GM21360 (cell line): ENCODE measurements at regions not wholly inside any gene's neighbourhood (a gene's known extent, or its start where the extent isn't known, plus 50 kb on each side); places are given as distances from the start of the nearest gene placed in this dataset.

Experiments
- ATAC-seq: cut with Tn5 transposase; IDR thresholded peaks from one replicate; pipeline ENCODE4 v1.9.1; 2021; ENCODE audit warnings: mild to moderate bottlenecking, moderate library complexity; ENCODE audit not compliant: unreplicated experiment

DNA sequence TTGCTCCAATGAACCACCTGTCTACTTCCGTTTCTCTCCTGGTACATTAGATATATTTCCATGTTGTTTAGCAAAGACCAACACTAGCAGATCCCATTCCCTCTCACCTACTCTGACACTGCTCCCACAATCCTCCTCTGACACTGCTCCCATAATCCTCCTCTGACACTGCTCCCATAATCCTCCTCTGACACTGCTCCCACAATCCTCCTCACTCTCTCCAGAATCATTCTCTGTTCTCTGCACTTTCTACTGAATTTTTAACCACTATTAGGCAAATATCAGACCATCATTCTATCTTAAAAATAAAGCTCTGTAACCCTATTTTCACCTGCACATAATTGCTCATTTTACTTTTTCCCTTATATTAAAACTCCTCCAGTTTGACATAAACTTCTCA is 578.5 kb upstream of the PCDH20 start:
- ATAC-seq: no peak

DNA sequence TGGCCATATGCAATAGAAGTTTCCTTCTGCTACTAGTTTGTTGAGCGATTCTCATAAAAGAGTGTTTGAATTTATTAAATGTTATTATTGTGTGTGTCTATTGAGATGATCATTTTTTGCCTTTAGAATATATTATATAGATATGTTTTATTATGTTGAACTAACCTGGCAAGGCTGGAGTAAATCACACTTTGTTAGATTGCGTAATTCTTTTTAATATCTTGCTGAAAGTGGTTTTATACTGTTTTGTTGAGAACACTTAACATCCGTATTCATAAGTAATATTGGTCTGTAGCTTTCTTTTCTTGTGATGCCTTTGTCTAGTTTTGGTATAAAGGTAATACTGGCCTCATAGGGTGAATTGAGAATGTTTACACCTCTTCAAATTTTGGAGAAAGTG is 574.3 kb upstream of the PCDH20 start:
- no peak for ATAC-seq

DNA sequence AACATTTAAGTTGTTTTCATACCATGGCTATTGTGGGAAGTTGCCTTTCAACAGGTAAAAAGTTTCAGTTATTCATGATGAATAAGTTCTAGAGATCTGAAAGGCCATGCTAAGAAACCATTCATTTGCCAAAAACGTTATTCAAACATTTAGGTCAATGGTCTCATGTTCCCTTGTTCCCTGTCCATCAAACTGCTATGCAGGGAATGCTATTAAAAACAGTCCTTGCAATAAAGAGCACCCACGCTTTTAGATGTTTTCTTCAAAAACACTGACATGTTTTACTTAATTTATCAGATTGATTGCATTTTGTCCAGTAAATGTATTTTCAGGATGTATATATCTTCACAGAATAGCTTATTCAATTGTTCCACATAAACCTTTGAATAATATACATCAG is 573.2 kb upstream of the PCDH20 start:
- ATAC-seq: no peak

DNA sequence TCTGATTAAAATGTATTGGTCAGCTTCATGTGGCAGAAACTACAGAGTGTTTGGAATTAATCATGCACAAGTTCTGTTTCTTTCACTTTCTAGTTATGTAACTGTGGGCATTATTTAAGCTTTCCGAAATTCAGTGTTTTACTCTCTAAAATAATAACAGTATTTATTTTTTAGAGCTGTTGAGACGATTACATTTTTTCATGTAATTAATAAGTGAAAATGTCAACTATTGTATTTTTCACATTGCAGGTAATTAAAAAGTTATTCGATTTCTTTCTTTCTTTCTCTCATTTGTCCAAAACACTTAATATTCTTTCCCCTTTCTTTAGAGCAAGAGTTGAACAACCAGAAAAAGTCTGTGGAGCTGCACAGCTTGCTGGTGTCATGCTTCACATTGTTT is 559.4 kb upstream of the PCDH20 start:
- ATAC-seq: no peak

DNA sequence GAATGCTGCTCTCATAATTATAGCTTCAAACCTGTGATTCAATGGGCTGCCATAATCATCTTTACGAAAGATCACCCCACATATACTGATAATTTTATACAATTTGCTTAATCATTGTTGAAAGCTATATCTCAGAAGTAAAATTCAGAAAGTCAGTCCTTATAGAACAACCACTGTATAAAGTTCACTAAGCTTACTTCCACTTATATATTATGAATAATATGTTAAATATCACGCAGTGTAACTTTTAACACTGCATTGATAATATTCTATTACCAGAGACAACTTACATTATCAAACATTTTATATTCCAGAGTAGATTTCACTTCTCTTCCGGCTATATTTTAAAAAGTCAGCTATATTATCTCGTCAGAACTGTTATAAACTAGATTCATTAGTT is 550.1 kb upstream of the PCDH20 start:
- ATAC-seq: no peak

DNA sequence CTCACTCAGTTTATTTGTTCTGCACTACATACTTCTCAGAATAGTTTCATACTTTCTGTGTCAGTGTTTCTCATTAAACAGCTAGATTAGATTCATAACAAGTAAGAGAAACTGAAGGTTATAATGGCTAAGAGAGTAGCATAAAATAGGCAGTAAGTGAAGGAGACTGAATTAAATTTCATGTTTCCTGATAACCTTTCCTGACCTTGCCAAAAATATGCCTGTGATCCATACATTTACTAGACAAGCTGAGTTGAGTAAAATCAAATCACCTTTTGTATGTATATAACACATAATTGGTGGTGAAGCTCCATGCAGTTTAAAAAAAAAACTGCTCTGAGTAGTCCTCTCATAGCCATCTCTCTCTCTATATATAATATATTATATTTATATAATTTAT is 545.3 kb upstream of the PCDH20 start:
- no peak for ATAC-seq

DNA sequence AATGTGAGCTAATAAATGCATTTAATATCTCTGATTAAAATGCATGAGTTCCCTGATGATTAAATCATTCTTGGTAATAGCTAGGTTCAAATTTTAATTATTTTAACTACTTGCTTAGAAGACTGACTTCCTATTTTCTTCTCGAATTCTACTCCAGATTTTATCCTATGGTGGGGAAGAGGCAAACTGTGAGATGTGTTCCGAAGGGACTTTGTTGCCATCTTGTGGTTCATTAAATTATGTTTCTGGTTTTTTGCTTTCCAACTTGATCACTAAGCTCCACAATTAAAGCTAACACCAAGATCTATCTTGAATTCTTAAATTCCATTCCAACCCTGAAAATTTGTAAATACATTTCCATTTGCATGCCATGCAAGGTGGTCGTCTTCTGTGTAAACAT is 538.4 kb upstream of the PCDH20 start:
- no peak for ATAC-seq

DNA sequence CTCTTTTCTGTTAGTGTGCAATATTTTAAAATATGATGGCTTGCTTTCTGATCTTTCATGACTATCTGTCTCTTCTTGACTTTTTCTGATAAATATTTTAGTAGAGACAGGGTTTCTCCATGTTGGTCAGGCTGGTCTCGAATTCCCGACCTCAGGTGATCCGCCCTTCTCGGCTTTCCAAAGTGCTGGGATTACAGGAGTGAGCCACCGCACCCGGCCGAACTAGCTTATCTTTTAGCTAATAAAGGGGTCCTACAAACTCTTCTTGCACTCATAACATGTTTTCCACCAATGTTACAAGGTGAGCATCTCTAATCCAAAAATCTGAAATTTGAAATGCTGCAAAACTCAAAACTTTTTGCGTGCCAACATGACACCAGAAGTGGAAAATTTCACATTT is 535.2 kb upstream of the PCDH20 start:
- ATAC-seq: no peak

DNA sequence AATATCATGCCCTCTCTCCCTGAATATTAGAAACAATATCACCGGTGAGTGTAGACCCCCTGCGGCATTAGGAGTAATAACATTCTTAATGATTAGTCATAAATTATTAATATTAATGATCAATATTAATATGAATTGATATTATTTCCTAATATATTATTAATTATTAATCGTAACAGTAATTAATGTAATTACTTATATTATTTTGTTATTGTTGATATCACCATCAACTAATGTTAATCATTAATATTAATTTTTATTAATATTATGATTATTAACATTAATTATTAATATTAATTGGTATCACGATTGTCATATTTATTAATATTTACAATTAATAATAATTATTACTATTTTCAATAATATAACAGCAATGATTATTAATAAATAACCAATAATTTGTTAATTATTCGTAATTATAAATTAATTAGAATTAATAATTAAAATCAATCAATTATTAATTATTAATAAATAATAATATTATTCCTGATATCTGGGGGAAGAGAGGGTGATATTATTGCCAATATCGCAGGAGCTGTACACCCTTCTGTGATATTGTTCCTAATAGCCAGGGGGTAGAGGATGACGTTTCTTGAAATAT is 528.8 kb upstream of the PCDH20 start:
- no peak for ATAC-seq

DNA sequence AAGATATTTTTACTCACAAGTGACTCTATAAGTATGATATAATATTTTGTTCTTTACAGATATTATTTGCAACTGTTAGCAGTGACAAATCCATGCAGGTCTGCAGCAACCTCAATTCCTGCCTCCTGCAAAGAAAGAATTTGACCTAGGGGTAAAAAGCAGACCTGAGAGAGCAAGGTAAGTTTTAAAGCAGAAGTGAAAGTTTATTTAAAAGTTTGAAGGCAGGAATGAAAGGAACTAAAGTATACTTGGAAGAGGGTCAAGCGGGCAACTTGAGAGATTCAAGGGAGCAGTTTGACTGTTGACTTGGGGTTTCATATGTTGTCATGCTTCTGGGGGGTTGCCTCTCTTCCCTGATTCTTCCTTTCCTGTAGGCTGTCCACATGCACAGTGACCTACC is 520.1 kb upstream of the PCDH20 start:
- ATAC-seq: no peak

DNA sequence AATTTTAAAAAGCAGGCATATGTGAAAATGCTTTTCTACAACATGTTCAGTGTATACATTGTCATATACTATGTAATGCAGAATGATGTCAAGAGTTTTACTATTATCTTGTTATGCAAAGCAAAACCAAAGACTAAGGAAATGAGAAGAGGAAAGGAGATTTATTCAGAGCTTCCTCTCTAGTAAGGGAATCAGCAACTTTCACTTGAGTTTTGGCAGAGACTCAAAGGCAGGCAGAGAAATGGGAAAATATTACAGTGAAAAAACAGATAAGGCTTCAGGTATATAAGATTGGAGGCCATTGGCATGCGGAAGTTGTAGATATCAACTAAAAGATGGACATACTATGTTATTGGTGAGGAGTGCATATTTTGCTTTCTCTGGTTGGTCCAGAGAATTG is 512.0 kb upstream of the PCDH20 start:
- ATAC-seq: no peak

DNA sequence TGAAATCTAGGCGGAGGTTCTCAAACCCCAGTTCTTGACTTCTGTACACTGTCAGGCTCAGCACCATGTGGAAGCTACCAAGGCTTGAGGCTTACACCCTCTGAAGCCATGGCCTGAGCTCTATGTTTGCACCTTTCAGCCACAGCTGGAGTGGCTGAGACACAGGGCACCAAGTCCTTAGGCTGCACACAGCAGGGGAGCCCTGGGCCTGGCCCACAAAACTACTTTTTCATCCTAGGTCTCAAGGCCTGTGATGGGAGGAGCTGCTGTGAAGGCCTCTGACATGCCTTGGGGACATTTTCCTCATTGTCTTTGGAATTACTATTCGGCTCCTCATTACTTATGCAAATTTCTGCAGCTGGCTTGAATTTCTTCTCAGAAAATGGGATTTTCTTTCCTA is 503.2 kb upstream of the PCDH20 start:
- no peak for ATAC-seq

DNA sequence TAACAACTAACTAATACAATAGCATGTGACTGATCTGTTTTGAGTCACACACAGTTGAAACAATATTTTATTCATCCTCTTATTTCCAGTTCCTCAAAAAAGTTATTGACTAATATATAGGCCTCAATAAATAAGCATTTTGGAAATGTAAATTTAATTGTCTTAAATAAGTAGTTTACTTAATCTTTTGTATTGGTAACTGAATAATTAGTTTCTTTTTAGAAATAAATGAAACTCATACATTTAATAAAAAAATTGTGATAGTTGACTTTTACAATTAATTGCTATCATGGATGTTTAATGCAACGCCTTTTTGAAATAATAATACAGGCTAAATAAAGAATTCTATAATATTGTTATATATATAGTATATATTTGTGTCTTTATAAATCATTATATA is 500.8 kb upstream of the PCDH20 start:
- ATAC-seq: no peak

DNA sequence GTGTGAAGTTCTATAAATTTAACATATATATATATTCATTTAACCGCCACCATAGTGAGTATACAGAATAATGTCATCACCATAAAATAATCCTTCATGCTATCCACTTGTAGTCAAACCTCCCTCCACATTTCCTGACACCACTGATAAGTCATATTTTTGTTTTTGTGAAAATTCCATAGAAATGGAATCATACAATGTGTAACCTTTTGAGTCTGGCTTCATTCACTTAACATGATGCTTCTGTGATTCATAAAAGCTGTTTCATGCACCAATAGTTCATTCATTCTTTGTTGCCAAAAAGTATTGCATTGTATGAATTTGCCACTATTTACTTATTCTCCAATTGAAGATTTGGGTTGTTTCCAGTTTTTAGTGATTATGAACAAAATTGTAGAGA is 497.5 kb upstream of the PCDH20 start:
- ATAC-seq: no peak

DNA sequence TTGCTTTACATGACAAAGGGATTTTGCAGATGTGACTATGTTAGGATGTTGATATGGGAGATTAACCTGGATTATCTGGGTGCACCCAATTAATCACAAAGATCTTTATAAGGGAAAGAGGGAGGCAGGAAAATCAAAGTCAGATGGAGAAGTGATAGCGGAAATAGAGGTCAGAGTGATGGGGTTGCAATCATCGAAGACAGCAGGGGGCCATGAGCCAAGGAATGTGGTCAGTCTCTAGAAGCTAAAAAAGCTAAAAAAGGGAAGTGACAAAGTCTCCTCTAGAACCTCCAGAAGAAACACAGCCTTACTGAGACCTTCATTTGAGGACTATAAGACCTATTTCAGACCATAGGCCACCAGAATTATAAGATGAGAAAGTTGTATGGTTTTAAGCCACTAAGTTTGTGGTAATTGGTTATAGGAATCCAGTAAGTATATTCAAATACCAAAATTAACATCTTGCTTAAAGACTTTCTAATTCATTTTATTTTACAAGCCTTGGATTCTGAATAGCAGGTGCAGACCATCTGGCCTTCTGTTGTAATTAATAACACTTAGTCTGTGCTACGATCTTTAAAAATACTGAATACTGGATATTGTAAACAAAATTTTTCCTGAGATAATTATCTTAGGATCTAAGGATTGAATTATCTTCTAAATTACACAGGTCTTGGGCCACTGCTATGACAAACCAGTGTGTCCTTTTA is 493.4 kb upstream of the PCDH20 start:
- no peak for ATAC-seq

DNA sequence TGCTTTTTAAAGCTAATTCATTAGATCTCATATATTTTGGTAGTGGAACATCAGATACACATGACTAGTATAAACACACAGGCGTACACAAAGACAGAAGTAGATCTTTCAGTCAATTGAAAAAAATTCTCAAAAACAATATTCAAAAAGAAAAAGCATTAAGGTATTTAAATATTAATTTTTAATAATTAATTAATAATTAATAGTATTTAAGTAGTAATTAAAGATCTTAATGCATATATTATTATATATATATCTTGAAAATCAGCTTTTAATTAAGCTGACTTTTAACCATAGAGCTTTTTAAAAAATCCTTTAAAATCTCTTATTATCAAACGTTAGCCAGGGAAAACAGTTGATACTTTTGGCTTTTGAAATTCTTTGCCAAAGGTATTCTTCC is 489.4 kb upstream of the PCDH20 start:
- no peak for ATAC-seq

DNA sequence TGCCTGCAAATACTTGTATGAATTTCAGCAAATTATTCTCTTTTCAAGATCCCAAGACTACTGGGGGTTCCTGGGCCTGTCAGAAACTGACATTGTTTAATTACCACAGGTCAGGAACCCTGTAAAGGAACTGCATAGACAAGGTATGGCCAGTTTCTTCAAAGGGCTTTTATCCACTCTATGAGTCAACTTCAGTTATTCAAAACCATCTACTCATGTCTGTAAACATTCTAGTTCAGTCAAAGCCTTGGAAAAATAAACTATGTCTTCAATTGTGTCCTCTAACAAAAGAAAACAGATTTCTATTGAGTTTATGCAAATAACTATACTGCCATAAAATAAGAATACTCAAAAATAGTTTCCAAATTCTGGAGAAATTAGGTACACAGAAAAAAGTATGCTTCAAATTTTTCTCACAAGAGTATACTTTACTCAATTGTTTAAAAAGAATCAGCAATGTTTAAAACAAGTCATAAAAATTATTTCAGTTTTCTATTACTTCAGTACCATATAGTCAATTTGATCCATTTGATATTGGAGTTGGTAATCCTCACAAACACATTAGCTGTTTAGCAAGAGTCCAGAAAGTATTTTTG is 486.4 kb upstream of the PCDH20 start:
- ATAC-seq: no peak

DNA sequence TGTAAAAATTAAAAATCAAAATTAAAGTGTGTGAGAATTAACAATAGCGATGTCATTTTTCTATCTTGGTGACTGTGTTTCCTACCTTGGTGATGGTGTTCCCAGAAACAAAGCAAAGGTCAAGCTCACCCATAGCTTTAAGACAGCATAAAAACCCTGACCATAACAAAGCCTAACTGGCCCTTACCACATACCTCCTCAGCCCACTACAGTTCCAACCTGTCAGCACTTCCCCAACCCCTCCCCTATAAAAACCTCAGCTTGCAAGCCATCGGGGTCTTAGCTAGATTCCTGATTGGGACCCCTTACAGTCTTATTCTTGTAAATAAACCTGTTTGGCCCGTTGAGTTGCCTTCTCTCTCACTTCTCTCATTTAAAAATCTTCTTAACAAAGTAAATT is 484.4 kb upstream of the PCDH20 start:
- ATAC-seq: no peak

DNA sequence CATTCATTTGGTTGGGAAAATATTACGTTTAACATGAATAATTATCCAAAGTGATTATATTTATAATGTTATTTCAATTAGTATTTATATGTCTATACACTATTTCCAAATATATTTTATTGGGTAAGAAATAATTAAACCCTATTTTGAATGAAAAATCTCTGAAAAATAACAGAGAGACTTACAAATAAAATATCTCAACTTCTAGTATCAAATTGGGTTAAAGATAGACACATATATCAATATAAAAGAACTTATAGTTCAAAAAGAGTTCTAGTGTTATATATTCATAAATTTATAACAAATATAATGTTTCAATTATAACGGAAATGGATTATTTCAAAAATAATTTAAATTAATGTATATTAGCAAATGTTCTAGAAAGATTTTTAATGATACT is 482.6 kb upstream of the PCDH20 start:
- no peak for ATAC-seq

DNA sequence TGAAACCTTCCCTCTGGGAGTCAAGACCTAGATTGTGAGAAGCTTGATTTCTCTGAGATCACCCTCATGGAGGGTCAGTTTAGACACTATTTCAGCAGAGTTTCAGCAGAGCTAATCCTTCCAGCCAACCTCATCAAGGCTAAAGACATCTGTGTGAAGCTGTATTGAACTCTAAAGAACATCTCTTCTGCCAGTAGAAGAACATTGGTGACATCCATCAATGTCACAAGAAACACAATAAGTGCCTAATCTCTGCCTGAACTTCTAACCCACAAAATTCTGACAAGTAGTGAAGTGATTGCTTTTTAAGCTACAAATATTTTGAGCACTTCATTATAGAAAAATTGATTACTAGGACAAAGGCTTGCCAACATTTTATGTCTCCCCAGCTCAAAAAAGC is 475.8 kb upstream of the PCDH20 start:
- no peak for ATAC-seq

DNA sequence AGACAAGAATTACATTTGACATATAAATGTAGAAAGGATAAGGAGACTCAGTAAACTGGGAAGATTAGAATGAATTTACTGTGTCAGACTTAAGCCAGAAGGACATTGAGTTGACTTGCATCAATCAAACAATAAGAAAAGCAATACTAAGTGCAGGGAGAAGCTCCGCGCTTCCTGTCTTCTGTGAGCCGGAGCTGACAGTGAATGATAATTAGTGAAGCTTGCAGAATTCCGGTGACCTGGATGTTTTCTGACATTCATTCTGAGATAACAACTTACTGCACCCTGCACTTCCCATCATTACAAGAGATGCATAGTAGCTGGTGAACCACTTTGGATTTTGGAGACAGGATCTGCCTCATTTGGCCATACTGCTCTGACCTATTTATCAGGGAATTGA is 469.2 kb upstream of the PCDH20 start:
- ATAC-seq: no peak

DNA sequence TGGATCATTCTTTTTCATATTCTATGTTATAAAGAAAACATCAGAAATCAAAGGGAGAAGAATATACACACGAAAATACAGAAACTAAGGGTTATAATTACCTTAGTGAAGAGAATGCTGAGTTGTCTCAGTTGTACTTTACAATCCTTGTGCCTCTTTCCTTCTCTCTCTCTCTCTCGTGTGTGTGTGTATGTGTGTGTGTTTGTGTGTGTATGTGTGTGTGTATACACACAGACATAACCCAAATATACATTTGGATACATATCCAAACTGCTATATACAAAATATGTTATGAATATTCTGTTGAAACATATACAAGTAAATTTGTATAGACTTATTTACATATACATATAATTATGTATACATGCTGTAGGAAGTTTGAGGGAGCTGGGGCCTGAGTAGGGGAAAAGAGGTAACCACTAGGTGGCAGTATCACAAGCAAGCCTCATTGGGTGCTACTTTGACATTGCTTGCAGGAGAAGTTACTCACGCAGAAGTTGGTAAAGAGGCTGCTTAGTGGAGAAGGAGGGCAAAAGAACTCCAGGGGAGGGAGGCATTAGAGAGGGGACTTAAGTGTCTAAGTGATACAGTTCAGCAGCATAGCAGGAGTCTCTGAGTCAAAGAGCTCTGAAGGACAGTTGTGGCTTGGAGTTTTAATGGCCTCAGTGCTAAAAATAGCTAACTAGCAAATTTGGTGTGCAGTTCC is 465.1 kb upstream of the PCDH20 start:
- no peak for ATAC-seq
